Colon (tissue), 2 donors: ENCODE measurements at regions not wholly inside any gene's neighbourhood (a gene's known extent, or its start where the extent isn't known, plus 50 kb on each side); places are given as distances from the start of the nearest gene placed in this dataset.
"Not testable (repeated sequence)": the region's sequence is repeated elsewhere in the genome, so short reads cannot be mapped to it uniquely, and the experiment has no call there.

Source experiments
- FAIRE-seq: peaks from 2 replicates; lab custom pipeline; 2012; peaks lifted over from hg19 to GRCh38; lab: Jason Lieb, UNC
- donor health status: control.
- donor health status: control.

DNA sequence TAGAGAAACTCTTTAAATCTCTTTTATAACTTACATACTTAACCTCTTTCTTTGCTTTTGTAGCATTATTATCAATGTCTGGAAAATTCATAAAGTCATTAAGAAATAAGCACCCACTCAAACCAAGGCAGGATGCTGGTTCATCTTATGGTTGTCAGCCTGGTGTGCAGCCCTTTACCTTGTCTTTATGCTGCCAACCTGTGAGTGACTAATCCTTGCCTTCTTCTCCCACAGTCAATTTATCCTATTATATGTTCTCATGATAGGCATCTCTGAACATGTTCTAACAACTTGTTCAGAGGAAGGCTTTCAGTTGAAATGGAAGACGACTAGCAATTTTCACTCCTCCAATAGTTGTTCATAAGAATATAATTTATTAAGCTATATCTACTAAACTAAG, 186.9 kb upstream of the CAND1 start:
- FAIRE-seq: no peak

DNA sequence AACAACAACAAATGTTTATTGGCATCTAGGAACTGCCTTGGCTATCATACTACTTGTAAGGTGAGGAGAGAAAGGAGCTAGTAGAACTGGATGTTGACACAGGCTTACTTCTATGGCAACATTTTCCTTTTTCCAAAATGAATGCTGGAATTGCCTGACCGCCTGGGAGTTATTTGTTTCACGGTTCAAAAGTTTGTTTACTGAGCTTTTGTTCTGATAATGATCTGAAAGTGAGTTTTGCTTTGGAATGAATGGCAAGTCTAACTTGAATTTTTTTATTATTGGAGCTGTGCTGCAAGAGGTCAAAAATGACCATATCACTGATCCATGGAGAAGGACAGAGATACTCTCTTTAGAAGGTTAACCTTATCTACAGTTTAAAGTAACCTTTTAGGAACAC, 183.5 kb upstream of the CAND1 start:
- no peak for FAIRE-seq

DNA sequence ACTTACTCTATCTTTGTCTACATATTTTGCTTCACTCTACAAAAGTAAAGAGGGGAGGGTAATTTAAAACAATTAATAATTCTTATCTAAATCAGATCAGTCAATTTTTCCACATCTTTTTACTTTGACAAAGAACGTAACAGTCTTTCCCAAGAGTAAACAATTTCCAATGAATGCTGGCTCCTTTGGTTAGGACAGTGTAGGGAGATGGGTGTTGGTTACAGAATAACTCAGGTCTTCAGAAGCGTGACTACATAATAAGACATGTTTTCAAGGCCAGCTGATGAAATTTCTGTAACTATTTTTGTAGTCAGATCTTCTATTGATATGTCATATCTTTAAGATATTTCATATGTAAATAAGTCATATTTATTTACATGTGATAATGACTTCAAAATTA, 183.0 kb upstream of the CAND1 start:
- FAIRE-seq: no peak

DNA sequence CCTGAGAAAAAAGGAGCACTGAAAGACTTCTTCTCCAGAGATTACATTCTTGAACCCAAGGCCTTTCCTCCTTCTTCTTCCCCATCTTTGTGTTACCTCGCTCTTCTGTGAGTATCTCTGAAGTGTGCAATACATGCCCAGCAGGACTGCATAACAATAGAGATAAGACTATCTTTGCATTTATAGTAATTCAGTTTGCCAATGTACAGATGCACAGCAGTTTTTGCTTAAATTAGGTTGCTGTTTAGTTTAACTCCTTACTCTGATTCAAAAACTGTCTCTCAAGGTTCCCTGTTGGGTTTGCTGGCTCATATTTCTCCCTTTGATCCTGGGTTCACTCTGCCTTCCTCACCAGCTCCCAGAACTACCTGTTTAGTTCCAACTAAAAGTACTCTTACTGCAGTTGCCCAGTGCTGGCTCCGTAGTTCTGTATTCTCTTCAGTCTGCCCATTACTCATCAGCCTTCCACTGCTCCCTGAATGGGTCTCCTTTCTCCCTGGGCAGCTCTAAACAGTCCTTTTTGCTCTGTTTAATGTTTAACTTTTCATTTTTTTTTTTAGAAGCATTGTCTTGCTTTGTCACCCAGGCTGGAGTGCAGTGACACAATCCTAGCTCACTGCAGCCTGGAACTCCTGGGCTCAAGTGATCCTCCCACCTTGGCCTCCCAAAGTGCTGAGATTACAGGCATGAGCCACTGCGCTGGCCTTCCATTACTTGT, 180.6 kb upstream of the CAND1 start:
- no peak for FAIRE-seq

DNA sequence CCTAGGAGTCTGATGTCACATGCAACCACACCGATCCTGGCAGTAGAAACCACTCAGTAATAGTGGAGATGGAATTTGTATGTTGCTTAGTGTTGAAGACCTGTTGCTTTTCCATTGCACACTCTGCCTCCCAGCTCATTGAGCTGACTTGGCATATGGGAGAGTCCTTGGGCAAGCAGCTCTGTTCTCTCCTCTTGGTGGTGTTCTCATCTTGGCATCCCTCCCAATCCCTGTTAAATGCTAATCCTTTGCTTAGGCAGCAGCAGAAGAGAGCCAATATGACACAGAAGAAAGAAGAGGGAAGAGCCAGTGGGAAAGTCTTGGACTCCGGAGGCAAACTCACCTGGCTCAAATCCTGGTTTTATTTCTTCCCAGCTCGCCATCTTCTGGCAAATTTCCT, 178.0 kb upstream of the CAND1 start:
- FAIRE-seq: no peak

- FAIRE-seq: no peak
These were observed 177.5 kb upstream of the CAND1 start for GRCh38 chr12:67091678-67092077.

DNA sequence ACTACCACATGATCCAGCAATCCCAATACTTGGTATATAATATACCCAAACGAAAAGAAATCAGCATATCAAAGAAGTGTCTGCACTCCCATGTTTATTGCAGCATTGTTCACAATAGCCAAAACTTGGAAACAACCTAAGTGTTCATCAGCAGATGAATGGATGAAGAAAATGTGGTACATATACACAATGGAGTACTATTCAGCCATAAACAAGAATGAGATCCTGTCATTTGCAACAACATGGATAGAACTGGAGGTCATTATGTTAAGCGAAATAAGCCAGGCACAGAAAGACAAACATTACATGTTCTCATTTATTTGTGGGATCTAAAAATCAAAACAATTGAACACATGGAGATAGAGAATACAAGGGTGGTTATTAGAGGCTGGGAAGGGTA, 176.2 kb upstream of the CAND1 start:
- not testable (repeated sequence) for FAIRE-seq

DNA sequence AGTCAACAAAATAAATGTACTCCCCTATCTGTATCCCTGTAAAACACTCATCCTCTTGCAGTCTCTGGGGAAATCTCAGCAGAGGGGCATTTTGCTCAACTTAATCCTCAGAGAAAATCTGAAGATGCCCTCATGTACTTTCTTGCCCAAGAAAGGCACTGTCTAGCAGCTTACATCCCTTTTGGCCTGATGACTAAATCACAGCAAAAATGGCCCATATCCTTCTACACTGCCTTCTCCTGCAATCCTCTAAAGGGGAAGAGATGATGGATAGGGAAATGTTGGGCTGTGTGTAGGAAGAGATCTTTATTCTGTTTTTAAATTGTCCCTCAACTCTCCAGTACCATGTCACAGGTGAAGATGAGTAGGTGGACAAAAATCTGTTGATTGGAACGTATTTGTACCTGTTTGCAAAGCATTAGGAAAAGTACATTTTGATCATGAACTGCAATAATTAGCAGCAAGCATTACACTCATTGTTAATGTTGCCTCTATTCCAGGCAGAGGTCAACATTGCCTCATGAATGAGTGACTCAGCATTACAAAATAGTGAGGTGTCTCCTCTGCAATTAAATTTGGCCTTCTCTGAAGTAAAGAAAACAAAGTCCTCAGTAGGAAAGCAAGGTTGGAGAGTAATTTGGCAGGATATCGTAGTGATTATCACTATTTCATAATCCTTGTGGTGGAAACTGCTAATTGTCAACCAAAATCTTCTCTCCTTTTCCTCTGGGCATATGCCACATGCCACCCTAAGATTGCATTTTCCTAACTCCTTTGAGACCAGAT, 172.4 kb upstream of the CAND1 start:
- FAIRE-seq: no peak

DNA sequence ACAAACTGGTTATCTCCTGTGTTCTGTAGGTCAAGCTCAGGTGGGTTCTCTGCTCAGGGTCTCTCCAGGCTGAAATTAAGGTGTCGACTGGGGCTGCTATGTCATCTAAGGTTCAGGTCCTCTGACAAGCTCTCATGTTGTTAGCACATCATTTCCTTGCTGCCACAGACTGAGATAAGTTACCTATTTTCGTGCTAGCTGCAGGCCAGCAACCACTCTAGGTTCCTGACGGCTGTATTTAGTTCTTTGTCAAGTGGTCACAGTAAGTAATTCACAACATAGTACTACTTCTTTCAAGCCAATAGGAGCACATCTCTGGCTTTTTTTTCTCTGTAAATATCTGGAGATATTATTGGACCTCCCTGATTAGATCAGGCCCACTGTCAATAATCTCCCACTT, 169.3 kb upstream of the CAND1 start:
- no peak for FAIRE-seq

GRCh38 chr12:67103521-67103920, 165.6 kb upstream of the CAND1 start:
- no peak for FAIRE-seq

- FAIRE-seq: no peak
These were observed 161.9 kb upstream of the CAND1 start for GRCh38 chr12:67107235-67107634.

- FAIRE-seq: no peak
These were observed 161.3 kb upstream of the CAND1 start for GRCh38 chr12:67107751-67108269.

GRCh38 chr12:67110345-67110744, 158.8 kb upstream of the CAND1 start:
- not testable (repeated sequence) for FAIRE-seq

DNA sequence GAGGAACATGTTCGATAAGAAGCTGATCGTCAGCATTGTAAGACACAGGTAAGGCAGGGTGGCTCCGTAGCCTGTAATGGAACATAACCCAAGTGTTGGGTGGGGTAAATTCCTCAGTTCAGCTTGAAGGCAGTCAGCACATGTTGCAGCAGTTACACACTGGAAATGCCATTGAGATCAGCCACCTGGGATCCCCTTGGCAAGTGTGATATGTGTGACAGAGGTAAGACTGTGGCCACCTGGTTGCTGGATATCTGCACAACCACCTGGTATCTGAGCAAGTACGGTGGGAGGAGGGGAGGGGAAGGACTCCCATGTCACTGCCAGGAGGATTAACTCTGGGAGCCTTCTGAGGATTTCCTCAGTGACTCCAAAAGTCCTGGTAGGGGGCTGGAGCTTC, 158.0 kb upstream of the CAND1 start:
- no peak for FAIRE-seq

DNA sequence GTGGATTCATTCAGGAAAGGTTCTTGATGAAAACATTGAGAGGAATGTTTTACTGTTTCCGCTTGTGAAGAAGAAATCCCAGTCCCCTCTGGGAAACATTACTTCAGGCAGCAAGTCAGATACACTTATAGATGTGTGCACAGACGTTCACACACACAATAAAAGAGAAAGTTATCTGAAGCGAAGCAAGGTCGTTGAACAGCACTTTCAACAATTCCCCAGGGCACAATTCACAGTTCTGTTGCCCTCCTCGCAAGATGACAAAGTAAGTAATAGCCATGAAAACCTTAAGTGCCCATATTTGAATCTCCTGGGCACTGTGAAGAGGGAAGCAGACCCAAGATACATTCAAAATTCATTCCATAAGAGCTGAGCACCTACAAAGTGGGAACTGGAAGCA, 156.6 kb upstream of the CAND1 start:
- no peak for FAIRE-seq

- no peak for FAIRE-seq
These were observed 153.0 kb upstream of the CAND1 start for GRCh38 chr12:67116134-67116533.

DNA sequence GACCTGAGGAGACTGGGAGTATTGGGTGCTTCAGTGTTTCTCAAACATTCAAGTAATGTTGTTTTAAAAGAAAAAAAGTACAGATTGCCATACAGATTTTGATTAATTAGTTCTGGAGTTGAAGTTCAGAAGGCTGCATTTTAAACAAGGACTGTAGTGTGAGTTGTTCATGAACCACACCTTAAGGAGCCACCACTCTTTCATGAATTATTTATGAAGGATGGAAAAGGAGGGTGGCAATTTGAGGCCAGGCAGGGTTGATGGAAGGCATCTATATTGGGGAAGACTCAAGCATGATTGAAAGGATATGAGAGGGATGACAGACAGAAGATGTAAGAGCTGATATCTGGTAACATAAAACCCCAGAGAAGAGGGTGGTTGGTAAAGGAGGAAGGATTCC, 146.6 kb upstream of the CAND1 start:
- no peak for FAIRE-seq

DNA sequence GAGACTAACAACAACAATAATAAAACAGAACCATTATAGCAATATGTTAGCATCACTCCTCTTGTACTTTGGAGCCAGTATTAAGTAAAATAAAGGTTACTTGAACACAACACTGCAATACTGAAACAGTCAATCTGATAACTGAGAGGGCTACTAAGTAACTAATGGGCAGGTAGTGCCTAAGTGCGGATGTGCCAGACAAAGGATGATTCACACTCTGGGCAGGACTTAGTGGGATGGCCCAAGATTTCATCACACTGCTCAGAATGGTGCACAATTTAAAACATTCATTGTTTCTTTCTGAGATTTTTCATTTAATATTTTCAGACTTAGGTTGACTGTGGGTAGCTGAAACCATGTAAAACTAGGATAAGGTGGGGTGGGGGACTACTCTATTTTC, 131.9 kb upstream of the CAND1 start:
- no peak for FAIRE-seq

DNA sequence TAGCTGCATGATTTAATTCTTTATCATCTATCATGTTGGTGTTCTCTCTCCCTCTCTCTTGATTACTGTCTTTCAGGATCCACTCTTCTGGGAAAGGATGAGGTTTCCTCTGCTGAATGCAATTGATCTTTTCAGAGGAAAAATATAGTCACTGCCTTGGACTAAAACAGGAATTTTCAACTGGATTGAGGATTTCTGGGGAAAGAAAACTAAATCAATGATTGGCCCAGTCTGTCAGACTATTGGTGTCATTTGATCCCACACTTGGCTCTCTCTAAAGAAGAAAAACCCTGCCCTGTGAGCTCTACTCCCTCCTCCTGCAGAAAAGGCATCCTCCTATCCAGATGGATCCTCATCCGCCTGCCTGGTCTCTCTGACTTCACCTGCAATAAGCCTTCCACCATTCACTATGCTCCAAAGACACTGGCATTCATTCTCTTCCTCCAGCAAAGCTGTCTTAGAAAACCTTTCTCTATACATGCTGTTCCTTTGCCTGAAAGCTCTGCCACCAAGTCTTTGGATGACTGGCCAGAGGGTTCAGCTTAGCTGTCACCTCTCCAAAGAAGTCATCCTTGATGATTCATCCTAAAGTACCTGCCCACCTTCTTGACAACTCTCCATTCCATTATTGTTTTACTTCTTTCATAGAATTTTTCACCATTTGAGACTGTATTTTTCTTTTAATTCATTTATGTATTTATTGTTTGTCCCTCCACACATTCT, 127.7 kb upstream of the CAND1 start:
- FAIRE-seq: no peak

- FAIRE-seq: no peak
These were observed 123.5 kb upstream of the CAND1 start for GRCh38 chr12:67145692-67146091.

- FAIRE-seq: no peak
These were observed 122.1 kb upstream of the CAND1 start for GRCh38 chr12:67147030-67147429.

DNA sequence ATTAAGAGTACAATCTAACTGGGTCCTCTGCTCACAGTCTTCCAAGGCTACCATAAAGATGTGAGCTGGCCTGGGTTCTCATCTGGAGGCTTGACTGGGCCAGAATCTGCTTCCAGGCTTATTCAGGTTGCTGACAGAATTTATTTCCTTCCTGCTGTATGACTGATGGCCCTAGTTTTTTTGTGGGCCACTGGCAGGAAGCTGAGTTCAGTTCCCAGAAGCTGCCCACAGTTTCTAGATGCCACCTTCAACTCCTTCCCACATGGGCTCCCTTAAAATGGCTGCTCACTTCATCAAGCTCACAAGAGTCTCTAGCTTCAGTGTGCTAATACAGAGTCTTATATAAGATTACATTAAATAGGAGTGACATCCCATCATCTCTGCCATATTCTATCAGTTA, 121.7 kb upstream of the CAND1 start:
- no peak for FAIRE-seq

- FAIRE-seq: no peak
These were observed 120.9 kb upstream of the CAND1 start for GRCh38 chr12:67148265-67148664.
